Ishikawa (cell line): ENCODE measurements at regions not wholly inside any gene's neighbourhood (a gene's known extent, or its start where the extent isn't known, plus 50 kb on each side); places are given as distances from the start of the nearest gene placed in this dataset.

Source experiments
- CREB1 ChIP-seq: IDR thresholded peaks from 2 replicates; pipeline ENCODE4 v1.6.1; 2012; ENCODE audit warnings: low read depth
- TF ChIP-seq, protein P1 (sequence below): IDR thresholded peaks from 2 replicates; pipeline ENCODE4 v1.6.1; 2012

DNA sequence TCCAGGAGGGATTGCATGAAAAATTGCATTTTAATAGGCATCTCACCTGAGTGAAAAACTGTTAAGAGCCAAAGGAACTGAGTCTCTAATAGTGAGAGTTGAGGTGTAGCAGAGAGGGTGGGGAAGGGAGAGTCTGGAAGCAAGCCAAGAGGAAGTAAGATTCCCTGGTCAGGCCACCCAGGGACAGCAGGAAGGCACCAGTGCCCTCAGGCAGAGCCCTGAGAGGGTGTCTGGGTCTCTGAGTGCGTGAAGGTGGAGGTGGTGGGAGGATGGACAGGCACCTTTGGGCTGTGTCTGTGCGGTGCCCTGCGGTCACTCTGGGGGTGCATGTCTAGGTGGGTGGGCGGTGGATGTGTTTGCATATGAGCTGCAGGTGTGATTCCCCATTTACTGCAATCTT is 300.4 kb upstream of the ROPN1 start:
- no peak for TF ChIP-seq CREB1
- TF ChIP-seq, protein P1, sequence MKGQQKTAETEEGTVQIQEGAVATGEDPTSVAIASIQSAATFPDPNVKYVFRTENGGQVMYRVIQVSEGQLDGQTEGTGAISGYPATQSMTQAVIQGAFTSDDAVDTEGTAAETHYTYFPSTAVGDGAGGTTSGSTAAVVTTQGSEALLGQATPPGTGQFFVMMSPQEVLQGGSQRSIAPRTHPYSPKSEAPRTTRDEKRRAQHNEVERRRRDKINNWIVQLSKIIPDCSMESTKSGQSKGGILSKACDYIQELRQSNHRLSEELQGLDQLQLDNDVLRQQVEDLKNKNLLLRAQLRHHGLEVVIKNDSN = no peak
